ENCODE measurements at regions not wholly inside any gene's neighbourhood (a gene's known extent, or its start where the extent isn't known, plus 50 kb on each side); places are given as distances from the start of the nearest gene placed in this dataset.

DNA sequence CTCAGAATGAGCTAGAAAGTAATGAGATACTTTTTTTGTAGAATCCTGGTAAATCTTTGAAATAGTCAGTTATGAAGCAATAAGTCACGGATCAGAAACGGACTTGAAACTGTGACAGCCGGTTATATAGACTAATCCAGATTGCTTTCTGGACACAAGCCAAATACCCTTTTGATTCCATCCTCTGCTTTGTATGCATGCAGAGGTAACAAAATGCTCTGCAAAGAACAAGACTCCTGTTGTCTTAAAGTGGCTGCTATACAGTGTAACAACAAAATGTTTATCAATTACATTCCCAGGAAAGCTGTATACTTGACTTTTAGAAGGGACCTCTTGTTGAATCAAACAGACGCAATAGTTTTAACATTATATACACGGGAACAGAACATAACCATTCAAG, 66.5 kb upstream of the STARD13 start:
- no peak overlapping the region for H3K4me3 Mint-ChIP-seq (ENCODE audit: low read depth, unreplicated experiment)
- H3K36me3 Mint-ChIP-seq (ENCODE audit: insufficient read depth, unreplicated experiment), result peaks cover 16% of the 10 kb centered on the region
- no peak for TF ChIP-seq CTCF (IDR thresholded peaks at IDR 0.05; ENCODE audit: unreplicated experiment)
- DNase-seq, result no peak
- no peaks in the 10 kb centered on the region for H3K9me3 Mint-ChIP-seq (ENCODE audit: low read depth, unreplicated experiment)
- H3K27ac Mint-ChIP-seq (ENCODE audit: unreplicated experiment), result no peak overlapping the region
- intact Hi-C loops (cut with micrococcal nuclease; ENCODE audit: unreplicated experiment), result no loop called here
- CTCF ChIA-PET, result no interaction called here
- H3K27me3 Mint-ChIP-seq (ENCODE audit: unreplicated experiment), result no peaks in the 10 kb centered on the region
- BruUV-seq (replicated peaks), result no TSS peak
- H3K4me1 Mint-ChIP-seq (ENCODE audit: low read depth, unreplicated experiment), result no peaks in the 10 kb centered on the region

GRCh38 chr13:33352526-33352925, 67.0 kb upstream of the STARD13 start:
- intact Hi-C loops (cut with micrococcal nuclease; ENCODE audit: unreplicated experiment), result no loop called here
- H3K4me3 Mint-ChIP-seq (ENCODE audit: low read depth, unreplicated experiment), result no peak overlapping the region
- no peak overlapping the region for H3K27ac Mint-ChIP-seq (ENCODE audit: unreplicated experiment)
- DNase-seq, result no peak
- TF ChIP-seq CTCF (IDR thresholded peaks at IDR 0.05; ENCODE audit: unreplicated experiment), result no peak
- peaks cover 16% of the 10 kb centered on the region for H3K36me3 Mint-ChIP-seq (ENCODE audit: insufficient read depth, unreplicated experiment)
- H3K27me3 Mint-ChIP-seq (ENCODE audit: unreplicated experiment), result no peaks in the 10 kb centered on the region
- H3K4me1 Mint-ChIP-seq (ENCODE audit: low read depth, unreplicated experiment), result no peaks in the 10 kb centered on the region
- no peaks in the 10 kb centered on the region for H3K9me3 Mint-ChIP-seq (ENCODE audit: low read depth, unreplicated experiment)
- BruUV-seq (replicated peaks), result no TSS peak
- CTCF ChIA-PET, result no interaction called here

GRCh38 chr13:33353210-33353609, 67.7 kb upstream of the STARD13 start:
- Mint-ChIP-seq H3K4me3 (ENCODE audit: low read depth, unreplicated experiment) (no peak overlapping the region), H3K4me1 (ENCODE audit: low read depth, unreplicated experiment) (no peaks in the 10 kb centered on the region), H3K9me3 (ENCODE audit: low read depth, unreplicated experiment) (no peaks in the 10 kb centered on the region), H3K36me3 (ENCODE audit: insufficient read depth, unreplicated experiment) (peaks cover 16% of the 10 kb centered on the region), H3K27me3 (ENCODE audit: unreplicated experiment) (no peaks in the 10 kb centered on the region), H3K27ac (ENCODE audit: unreplicated experiment) (no peak overlapping the region)
- CTCF ChIA-PET, result no interaction called here
- DNase-seq, result no peak
- no peak for TF ChIP-seq CTCF (IDR thresholded peaks at IDR 0.05; ENCODE audit: unreplicated experiment)
- intact Hi-C loops (cut with micrococcal nuclease; ENCODE audit: unreplicated experiment), result no loop called here
- BruUV-seq (replicated peaks), result no TSS peak

DNA sequence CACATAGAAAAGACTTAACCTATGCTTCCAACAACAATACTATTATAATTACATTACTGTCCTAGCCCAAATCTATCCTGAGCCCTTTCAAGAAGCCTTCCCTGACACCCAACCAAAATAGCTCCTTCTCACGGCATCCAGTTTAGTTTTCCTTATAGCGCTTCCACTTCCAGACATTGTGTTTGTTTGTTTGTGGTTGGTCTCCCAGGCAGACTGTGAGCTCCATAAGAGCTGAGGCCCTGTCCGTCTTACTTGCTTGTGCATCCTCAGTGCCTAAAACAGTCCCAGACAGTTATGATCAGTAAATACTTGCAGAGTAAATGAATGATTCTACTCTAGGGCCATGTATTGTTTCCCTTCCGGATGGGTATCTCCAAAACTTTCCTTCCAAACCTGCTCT, 68.1 kb upstream of the STARD13 start:
- no peak for DNase-seq
- peaks cover 16% of the 10 kb centered on the region for H3K36me3 Mint-ChIP-seq (ENCODE audit: insufficient read depth, unreplicated experiment)
- no peaks in the 10 kb centered on the region for H3K4me1 Mint-ChIP-seq (ENCODE audit: low read depth, unreplicated experiment)
- no peak overlapping the region for H3K4me3 Mint-ChIP-seq (ENCODE audit: low read depth, unreplicated experiment)
- intact Hi-C loops (cut with micrococcal nuclease; ENCODE audit: unreplicated experiment), result no loop called here
- H3K9me3 Mint-ChIP-seq (ENCODE audit: low read depth, unreplicated experiment), result no peaks in the 10 kb centered on the region
- no TSS peak for BruUV-seq (replicated peaks)
- H3K27ac Mint-ChIP-seq (ENCODE audit: unreplicated experiment), result no peak overlapping the region
- CTCF ChIA-PET, result no interaction called here
- no peak for TF ChIP-seq CTCF (IDR thresholded peaks at IDR 0.05; ENCODE audit: unreplicated experiment)
- H3K27me3 Mint-ChIP-seq (ENCODE audit: unreplicated experiment), result no peaks in the 10 kb centered on the region

All from Calu3 (cell line).